PC-9 (cell line): ENCODE measurements at regions not wholly inside any gene's neighbourhood (a gene's known extent, or its start where the extent isn't known, plus 50 kb on each side); places are given as distances from the start of the nearest gene placed in this dataset.

ENCODE experiments used
- EZH2 ChIP-seq: fragments of 200-600 bp; sonication (generic); IDR thresholded peaks from 2 replicates; pipeline ENCODE4 v1.8.0; 2017; ENCODE audit warnings: antibody characterized with exemption, low read depth
- TF ChIP-seq, protein P1 (sequence below): fragments of 200-600 bp; sonication (generic); conservative IDR thresholded peaks from 2 replicates; pipeline ENCODE4 v1.6.1; 2017; ENCODE audit warnings: mixed run types, antibody characterized with exemption, mild to moderate bottlenecking, moderate library complexity

DNA sequence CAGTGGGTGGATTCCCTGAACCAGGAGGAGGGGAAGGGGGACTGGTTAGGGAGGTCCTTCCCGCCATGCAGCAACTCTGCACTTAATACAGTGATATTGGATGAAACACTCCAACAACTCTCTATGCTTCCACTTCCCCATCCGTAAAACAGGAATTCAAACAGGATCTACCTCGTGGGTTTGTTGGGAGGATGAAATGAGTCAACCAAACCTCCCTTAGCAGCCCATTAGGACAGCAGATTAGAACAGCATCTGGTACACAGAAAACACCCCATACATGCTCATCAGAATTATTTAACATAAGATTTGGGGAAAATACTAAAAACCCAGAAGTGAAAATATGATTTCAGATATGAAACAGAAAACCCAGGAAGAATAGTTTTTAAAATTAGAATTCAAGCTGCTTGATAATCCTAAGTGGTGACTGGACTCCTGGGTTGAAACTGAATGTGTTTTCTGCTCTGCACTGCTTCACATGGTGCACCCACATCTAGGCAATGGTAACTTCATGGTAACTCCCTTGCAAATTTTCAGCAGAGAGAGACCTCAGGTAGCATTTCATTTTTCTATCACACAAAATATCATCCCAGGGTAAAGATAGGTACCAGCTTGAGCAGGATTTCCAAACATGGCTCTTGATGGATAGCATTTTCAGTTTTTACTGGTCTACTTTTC, 326.8 kb upstream of the FRG2C start:
- TF ChIP-seq, protein P1, sequence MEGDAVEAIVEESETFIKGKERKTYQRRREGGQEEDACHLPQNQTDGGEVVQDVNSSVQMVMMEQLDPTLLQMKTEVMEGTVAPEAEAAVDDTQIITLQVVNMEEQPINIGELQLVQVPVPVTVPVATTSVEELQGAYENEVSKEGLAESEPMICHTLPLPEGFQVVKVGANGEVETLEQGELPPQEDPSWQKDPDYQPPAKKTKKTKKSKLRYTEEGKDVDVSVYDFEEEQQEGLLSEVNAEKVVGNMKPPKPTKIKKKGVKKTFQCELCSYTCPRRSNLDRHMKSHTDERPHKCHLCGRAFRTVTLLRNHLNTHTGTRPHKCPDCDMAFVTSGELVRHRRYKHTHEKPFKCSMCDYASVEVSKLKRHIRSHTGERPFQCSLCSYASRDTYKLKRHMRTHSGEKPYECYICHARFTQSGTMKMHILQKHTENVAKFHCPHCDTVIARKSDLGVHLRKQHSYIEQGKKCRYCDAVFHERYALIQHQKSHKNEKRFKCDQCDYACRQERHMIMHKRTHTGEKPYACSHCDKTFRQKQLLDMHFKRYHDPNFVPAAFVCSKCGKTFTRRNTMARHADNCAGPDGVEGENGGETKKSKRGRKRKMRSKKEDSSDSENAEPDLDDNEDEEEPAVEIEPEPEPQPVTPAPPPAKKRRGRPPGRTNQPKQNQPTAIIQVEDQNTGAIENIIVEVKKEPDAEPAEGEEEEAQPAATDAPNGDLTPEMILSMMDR, result no peak
- TF ChIP-seq EZH2, result no peak
